ENCODE measurements at regions not wholly inside any gene's neighbourhood (a gene's known extent, or its start where the extent isn't known, plus 50 kb on each side); places are given as distances from the start of the nearest gene placed in this dataset.

GRCh38 chr6:1215023-1215422 is 96.9 kb upstream of the FOXQ1 start:
- TF ChIP-seq CTCF (IDR thresholded peaks at IDR 0.05 in 2 of 3, conservative IDR thresholded peaks at IDR 0.05 in 1 of 3; ENCODE audit: borderline replicate concordance in 1 of 3, insufficient read depth in 1 of 3, low read depth in 2 of 3, low read length in 2 of 3), result no peak
- no peak for TF ChIP-seq REST (IDR thresholded peaks at IDR 0.05; ENCODE audit: low read depth)
- no peak for TF ChIP-seq TCF7L2 (IDR thresholded peaks at IDR 0.05; ENCODE audit: borderline replicate concordance, extremely low read depth, insufficient read depth, insufficient read length)
- TF ChIP-seq RAD21 (IDR thresholded peaks at IDR 0.05; ENCODE audit: low read depth), result 0 out of 2 replicates have a peak, but pooled peaks have one; percentile 19
- no peak for TF ChIP-seq POLR2AphosphoS5 (IDR thresholded peaks at IDR 0.05; ENCODE audit: low read depth, low read length)
- TF ChIP-seq ATF3 (IDR thresholded peaks at IDR 0.05), result no peak
- no peak for TF ChIP-seq EZH2 (IDR thresholded peaks at IDR 0.05)
- TF ChIP-seq POLR2A (IDR thresholded peaks at IDR 0.05; ENCODE audit: borderline replicate concordance, extremely low read depth, insufficient read depth, insufficient read length), result no peak
- TF ChIP-seq EGR1 (IDR thresholded peaks at IDR 0.05; ENCODE audit: low read depth), result no peak
- no peak for TF ChIP-seq SIN3A (IDR thresholded peaks at IDR 0.05; ENCODE audit: low read depth)
